HG02970 (cell line): ENCODE measurements at regions not wholly inside any gene's neighbourhood (a gene's known extent, or its start where the extent isn't known, plus 50 kb on each side); places are given as distances from the start of the nearest gene placed in this dataset.

Experiments used
- ATAC-seq: cut with Tn5 transposase; IDR thresholded peaks from one replicate; pipeline ENCODE4 v1.9.1; 2021; ENCODE audit warnings: mild to moderate bottlenecking, moderate library complexity, moderate number of reproducible peaks; ENCODE audit not compliant: unreplicated experiment, low FRiP score

DNA sequence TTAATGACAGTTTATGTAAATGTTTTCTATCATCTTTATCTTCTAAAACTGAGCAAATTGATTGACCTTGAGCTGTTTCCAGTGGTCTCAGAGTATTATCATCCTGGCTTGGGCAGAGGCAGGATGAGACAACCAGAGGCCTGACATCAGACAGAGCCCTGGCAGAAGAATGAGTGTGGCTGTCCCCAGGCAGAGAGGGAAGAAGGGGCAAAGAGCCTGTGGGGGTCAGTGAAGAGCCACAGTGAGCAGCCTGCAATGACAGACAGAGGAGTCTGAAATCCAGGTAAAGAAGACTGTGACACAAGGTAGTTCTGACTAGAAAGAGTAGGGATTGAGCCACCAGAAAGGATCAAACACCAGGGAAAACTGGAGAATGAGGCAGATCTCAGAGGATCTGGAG lies 182.4 kb upstream of the ARSJ start:
- no peak for ATAC-seq

DNA sequence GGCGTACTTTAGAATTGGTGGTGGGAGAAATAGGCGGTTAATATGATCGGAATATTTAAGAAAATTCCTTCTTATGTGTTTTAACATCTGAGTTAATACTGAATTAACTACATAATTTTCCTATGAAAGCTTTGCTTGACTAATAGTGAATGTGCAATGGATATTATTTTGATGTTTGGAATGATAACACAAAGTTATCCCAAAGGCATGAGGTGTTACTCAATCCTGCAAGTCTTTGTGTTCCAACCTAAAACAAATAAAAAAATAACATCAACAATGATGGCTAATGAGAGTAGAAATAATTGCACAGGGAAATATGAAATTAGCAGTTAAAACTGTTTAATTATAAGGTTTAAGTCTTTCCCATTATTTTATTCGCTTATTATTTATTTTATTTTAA lies 183.6 kb upstream of the ARSJ start:
- no peak for ATAC-seq

DNA sequence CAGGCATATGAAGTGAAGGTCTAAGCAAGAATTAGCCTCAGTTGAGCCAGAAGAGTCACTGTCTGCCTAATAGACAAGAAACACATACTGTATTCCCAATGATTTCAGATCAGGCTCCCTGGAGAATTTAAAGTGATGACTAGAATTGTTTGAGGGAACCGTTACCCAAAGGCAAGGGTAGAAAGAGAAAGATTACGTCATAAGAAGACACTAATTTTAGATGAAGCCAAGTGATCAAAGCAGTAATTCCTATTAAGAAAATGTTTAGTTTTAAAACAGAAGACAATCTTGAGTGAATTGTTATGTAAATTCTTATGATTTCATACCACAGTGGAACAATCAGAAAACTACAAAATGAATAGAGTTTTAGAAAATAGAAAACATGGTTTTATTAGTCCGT lies 194.5 kb upstream of the ARSJ start:
- ATAC-seq, result no peak

DNA sequence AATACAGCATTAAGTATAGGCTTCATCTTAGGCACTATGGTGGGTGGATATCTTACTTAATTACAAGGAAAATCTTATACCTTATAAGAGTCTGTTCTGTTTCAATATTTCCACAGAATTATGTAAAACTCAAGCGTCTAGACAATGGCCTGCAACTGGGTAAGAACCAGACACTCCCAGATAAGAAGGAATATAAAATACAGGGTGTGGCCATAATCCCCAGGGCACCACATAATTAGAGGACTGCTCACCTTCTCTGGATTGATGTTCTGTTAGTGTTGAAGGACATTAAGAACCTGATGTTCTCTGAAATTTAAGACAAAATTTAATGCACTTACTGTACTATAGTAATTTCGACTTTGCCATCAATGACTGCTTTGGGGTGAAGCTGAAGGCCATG lies 198.2 kb upstream of the ARSJ start:
- no peak for ATAC-seq

DNA sequence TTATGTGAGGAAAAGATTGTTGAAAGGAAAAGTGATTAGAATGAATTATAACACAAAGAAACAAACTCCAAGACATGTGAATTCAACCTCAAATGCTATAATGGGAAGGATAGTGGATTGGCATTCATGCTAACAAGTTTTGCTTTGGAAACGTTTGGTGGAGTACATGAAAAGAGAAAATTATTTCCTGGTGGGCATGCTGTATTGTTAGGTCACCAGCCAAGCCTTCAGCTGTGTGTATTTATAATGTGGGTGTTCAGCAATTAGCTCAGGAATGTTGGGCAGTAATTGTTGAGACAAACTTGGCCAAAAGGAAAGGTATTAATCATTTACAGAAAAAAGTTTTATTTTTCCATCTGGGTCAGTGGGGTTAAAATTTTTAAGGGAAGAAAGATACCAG lies 198.9 kb upstream of the ARSJ start:
- ATAC-seq, result no peak

DNA sequence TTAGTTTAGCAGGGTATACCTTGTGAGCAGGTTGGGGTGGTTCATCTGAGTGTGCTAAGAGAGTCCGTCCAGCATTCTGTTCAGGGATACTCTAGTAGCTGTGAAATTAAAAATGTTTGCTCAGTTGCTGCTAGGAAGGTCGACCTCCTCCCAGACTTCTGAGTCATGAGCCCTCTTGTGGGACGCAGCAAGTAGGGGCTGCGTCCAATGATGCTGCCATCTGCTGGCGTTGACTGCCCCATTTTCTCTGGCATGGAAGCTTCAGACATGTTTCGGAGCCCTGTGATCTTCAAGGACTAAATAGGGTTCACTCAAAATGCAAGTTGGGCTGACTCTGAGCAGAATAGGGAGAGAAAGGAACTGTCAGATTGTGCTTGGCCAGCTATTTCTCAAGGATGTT lies 201.0 kb upstream of the ARSJ start:
- ATAC-seq, result no peak

DNA sequence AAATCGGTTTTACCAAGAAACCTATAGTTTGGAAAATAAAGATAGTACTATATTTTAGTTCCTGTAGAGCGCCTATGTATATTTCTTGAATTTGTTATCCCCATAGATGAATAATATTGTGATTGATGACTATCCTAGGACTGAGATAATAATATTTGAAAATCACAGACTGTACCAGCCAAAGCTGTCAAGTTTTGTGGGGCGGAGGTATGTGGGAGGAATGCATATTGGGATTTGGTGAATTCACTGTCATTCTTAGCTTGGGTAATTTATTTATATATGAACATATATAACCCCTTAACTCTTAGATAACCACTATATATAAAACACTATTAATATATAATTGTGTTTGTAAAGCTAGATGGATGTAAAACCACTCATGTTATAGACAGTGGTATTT lies 205.5 kb upstream of the ARSJ start:
- ATAC-seq, result no peak

DNA sequence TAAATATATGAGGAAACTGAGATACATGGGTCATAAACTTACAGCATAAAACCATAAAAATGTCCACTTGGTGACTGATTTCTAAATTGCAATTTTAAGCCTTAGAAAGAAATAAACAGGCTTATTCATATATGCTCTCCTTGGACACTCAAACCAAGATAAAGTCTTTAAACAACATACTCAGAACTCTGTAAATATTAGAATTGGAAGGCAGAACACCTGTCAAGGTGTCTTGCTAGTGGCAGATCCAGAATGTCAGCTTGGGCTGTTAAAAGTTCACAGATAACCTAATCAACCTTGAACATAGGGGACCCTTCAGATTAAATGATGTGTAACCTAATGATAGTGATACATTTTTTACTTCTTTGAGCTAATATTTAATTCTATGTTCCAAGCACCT lies 208.1 kb upstream of the ARSJ start:
- ATAC-seq, result no peak

DNA sequence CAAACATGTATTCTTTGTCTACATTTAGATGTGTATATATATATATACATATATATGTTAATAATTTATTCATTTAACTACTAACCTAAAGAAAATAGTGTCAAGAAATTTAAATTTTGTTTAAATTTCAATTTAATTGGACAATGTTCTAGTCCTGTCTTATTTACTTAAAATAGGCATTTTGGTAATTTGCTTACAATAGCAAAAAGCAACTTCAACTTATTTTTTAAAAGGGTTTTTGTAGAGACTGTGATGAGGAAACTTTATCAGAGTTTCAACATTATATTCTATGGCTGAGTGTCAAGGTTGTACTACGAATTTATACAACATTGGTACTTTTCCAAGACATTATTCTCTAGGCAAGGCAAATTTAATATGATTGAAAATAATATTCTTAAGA lies 212.0 kb upstream of the ARSJ start:
- no peak for ATAC-seq

DNA sequence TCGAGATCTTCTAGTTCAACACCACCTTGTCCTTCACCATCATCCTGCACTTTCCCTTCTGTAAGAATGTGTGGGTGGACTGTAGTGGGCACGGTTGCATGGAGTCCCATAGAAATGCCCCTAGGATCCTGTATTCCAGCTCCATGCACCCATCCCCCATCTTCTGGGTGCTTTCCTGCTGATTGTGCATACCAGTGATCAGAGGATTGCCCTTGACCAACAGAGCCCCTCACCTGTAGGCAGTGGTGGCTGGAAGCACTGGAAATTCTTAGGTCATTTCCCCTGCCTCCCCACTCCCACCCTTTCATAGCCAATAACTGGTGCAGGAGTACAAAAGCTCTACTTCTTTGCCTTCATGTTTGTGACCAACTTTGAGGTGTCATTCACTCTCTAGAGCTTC lies 213.4 kb upstream of the ARSJ start:
- ATAC-seq, result no peak

DNA sequence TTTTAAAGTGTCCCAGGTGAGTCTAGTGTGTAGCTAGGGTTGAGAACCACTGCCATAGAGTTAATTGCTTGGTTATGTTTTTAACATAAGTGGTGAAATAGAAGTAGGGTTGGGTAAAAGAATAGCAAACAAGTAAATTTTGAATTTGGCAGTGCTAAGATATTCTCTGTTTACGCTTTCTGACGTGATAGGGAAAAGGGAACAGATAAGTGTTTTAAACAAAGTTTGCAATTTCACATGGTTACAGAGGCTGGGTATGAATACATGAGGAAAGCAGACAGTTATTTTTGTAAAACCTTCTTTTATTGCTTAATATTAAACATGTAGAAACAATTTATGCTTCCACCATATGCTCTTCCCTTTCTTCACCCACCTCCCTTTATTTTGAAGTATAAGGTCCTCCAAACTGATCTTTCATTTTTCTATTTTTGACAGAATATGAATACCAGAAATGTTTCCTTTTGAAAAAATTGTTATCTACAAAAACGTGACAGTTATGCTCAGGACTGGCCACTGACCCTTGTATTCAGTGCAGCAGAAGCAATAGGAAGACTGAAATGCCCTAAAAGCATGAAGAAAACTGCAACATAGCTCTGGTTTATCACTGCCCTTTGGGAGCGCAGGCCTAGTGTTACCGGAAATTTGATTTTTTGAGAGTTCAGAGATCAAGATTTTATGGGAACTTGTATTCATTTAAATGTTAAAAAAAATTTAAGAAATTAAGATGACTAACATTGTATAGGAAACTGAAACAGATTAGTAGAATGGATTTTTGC lies 214.4 kb upstream of the ARSJ start:
- ATAC-seq, result no peak

DNA sequence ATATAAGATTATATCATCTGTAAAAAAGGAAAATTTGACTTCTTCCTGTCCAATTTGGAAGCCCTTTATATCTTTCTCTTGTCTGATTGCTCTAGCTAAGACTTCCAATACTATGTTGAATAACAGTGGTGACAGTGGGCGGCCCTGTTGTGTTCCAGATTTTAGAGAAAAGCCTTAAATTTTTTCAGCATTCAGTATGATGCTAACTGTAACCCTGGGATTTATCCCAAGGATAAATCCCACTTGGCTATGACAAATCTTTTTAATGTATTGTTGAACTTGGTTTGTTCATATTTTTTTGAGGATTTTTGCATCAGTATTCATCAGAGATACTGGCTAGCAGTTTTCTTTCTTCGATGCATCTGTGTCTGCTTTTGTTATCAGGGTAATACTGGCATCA lies 217.2 kb upstream of the ARSJ start:
- ATAC-seq, result no peak

DNA sequence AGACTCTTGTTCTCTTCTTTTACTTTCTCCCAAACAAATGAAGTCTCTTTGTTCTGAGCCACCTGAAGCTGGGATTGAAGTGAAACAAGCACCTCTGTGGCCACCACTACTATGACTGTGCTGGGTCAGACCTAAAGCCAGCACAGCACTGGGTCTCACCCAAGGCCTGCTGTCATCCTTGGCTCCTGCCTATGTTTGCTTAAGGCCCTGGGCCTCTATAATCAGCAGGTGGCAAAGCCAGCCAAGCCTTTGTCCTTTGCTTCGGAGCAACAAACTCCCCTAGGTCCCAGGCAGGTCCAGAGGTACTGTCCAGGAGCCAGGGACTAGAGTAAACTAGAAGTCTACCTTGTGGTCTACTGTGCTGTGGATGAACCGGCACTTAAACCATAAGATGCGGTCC lies 220.6 kb upstream of the ARSJ start:
- ATAC-seq, result no peak

DNA sequence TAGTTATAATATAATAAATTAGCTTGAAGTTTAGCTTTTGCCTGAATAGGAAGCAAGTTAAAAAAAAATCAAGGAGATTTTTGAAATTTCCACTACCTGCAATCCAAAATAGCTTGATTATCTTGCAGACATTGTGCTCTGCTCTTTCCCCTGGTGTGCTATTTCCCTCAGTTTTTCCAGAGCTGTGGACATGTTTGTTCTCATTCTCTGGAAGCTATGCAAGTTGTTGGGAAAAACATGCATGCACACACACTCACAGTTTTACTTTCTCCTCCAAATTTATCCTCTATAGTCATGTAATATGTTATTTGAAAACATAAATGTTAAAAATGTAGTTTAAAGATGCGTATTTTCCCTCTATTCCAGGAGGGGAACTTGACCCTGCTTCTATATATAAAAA lies 225.8 kb upstream of the ARSJ start:
- no peak for ATAC-seq

DNA sequence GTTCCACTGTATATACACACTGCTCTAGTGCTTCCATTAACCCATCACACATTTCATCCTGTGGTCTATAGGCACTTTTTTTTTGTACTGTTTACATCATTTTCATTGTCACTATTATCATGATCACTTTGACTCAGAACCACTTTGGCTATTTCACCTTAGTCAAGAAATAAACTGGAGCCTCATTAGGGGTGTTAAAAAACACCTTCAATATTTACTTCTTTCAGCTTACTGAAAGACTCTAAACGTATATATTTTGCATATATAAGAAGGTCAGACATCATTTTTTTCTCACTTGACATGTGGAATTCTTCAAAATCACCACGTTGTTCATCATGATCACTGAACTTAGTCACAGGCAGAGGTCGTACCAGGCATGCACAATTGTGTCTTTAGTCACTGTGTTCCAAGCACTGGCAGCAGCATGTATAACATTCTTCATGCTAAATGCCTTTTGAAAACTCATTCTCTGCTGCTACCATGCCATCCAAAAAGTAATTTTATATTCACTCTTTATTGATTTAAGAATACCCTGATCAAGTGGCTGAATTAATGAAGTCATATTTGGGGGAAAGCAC lies 229.2 kb upstream of the ARSJ start:
- no peak for ATAC-seq

DNA sequence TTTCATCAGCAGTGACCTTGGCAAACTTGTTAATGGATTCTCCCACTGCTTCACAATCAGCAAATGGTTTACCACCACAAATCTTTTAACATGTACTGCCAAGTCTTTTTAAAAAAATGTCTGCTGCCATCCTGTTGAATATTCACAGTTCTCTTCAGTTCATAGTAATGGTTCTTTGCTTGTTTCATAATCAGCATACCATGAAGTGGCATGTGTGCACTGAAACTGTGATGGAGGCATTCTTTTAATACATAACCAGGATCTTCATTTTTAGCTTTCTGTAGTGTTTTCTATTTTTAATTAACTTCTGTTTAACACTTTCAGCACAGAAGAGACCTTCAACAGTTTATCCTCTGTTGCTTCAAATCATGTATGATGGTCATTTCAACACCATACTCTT lies 230.1 kb upstream of the ARSJ start:
- ATAC-seq, result peak; percentile 57

DNA sequence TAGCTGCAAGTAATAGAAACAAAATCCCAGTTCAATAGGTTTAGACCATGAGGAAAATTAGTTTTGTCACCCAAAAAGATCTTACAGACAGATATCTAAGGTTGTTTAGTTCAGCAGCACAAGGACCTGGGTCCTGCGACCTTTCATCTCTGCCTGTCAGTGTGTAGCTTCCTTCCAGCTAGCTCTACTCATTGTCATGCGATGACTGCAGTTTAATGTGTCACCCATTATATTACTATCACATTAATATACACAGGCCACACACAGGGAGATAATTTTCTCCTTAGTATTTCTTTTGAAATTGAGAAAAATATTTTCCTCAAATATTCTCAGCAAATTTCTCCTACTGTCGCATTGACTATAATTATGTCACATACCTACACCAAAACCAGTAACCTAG lies 232.1 kb upstream of the ARSJ start:
- no peak for ATAC-seq

DNA sequence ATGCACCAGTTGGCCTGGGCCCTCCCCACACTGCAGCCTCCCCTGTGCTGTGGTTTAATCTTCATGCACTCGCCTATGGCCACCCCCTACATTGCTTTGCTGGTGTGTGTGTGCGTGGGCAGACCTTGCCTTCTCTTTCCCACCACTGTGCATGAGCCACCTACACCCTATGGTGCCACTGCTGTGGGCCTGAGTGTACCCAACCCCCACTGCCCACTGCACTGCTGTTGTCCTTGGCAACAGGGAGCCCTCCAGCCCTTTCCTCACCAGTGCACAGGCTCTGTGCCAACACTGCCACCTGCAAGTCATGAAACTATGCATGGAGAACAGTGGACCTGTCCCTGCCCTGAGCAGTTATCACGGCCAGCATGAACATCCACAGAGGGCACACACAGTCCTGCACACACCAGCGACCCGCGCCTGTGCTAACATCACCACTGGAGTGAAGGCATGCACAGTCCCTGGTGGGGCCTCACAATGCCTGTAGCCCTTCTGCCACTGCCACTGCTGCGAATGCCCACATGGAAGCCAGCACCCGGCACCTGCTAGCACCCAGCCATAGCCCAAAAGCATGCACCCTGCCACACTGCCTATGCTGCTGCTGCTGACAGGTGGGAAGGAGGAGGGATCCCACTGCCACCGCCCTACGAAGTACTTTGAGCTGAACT lies 237.8 kb upstream of the ARSJ start:
- ATAC-seq, result no peak

DNA sequence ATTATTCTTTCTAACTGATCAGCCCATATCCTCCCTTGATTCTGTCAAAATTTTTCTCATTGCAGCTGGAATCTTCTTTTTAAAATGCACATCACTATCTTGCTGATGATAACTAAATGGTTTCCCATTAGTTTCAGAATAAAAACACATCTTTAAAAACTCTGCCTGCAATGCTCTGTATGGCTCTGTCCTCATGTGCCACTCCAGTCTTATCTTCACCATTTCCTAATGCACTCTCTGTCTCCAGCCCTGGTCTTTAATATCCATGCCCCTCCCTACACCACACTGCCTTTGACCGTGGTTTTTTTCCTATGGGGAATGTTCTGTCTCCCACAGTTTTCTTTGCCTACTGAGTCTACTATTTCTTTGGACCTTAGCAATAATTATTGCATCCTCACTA lies 244.1 kb upstream of the ARSJ start:
- no peak for ATAC-seq

DNA sequence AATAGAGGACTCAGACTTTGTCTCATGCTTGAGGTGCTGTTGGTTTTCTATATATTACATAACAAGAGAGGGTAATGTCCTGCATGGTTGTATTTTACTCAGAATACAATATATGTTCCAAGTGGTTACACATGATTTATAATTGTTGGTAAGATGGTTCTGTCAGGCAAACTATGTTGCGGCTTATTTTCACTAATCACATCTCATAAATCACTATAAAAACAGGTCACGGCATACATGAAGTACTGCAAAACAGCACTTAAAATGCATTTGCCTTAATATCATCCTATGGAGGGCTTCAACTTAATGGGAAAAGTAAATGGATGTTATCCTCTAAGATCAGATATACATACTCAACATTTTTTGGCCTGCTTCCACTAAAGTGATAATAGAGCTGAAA lies 246.0 kb upstream of the ARSJ start:
- no peak for ATAC-seq

DNA sequence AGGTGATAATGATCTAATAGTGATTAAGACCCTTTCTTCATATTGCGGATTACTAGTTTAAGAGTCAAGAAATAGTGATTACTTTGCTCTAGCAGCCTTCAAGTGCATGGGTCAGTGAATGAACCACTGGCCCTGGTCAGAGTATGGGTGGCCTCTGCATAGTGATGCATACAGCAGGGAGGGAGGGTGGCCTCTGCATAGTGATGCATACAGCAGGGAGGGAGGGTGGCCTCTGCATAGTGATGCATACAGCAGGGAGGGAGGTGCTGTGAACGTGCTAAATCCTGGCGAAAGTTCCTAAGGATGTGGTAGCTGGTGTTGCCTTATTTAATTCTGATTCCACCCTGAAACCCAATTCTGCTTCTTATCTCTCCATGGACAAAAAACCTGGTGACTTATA lies 246.7 kb upstream of the ARSJ start:
- ATAC-seq, result no peak
